CD4-positive, alpha-beta T cell treated with Interleukin-15 for 1 hour (primary cell): ENCODE measurements at regions not wholly inside any gene's neighbourhood (a gene's known extent, or its start where the extent isn't known, plus 50 kb on each side); places are given as distances from the start of the nearest gene placed in this dataset.
A peak's percentile ranks its signal among the peaks of the same experiment; 100 is the strongest.
"Not testable (repeated sequence)": the region's sequence is repeated elsewhere in the genome, so short reads cannot be mapped to it uniquely, and the experiment has no call there.

Source experiments
- DNase-seq: peaks from one replicate; pipeline ENCODE4 v3.0.0-alpha.2; 2020

GRCh38 chr13:71300602-71301001, 566.4 kb downstream of the DACH1 start:
- DNase-seq = no peak

- DNase-seq = no peak
Measured at GRCh38 chr13:71291842-71292146, 575.2 kb downstream of the DACH1 start.

GRCh38 chr13:71290963-71291841, 575.8 kb downstream of the DACH1 start:
- peak; percentile 79 for DNase-seq

GRCh38 chr13:71289980-71290379, 577.0 kb downstream of the DACH1 start:
- not testable (repeated sequence) for DNase-seq

- no peak for DNase-seq
Measured at GRCh38 chr13:71285700-71286099, 581.3 kb downstream of the DACH1 start.

GRCh38 chr13:71278512-71278911, 588.5 kb downstream of the DACH1 start:
- no peak for DNase-seq

- no peak for DNase-seq
Measured at GRCh38 chr13:71274923-71275608, 591.9 kb downstream of the DACH1 start.

- no peak for DNase-seq
Measured at GRCh38 chr13:71261256-71261655, 605.7 kb downstream of the DACH1 start.

GRCh38 chr13:71260246-71260645, 606.8 kb downstream of the DACH1 start:
- no peak for DNase-seq

GRCh38 chr13:71255633-71256032, 611.4 kb downstream of the DACH1 start:
- DNase-seq = no peak

GRCh38 chr13:71254384-71254783, 612.6 kb downstream of the DACH1 start:
- no peak for DNase-seq

- DNase-seq = no peak
Measured at GRCh38 chr13:71252184-71252704, 614.8 kb downstream of the DACH1 start.

- DNase-seq = no peak
Measured at GRCh38 chr13:71251292-71251951, 615.6 kb downstream of the DACH1 start.

GRCh38 chr13:71249011-71249410, 618.0 kb downstream of the DACH1 start:
- no peak for DNase-seq

- no peak for DNase-seq
Measured at GRCh38 chr13:71244161-71244560, 622.8 kb downstream of the DACH1 start.

GRCh38 chr13:71242201-71242600, 624.8 kb downstream of the DACH1 start:
- DNase-seq = no peak

GRCh38 chr13:71240911-71241310, 626.1 kb downstream of the DACH1 start:
- no peak for DNase-seq

GRCh38 chr13:71237332-71237731, 629.7 kb downstream of the DACH1 start:
- DNase-seq = no peak

GRCh38 chr13:71219698-71220415, 647.1 kb downstream of the DACH1 start:
- DNase-seq = no peak

GRCh38 chr13:71218960-71219359, 648.0 kb downstream of the DACH1 start:
- no peak for DNase-seq

GRCh38 chr13:71217827-71218226, 649.2 kb downstream of the DACH1 start:
- DNase-seq = no peak

- DNase-seq = no peak
Measured at GRCh38 chr13:71214821-71215220, 652.2 kb downstream of the DACH1 start.

GRCh38 chr13:71214357-71214756, 652.6 kb downstream of the DACH1 start:
- DNase-seq = no peak
